ENCODE measurements at regions not wholly inside any gene's neighbourhood (a gene's known extent, or its start where the extent isn't known, plus 50 kb on each side); places are given as distances from the start of the nearest gene placed in this dataset.

DNA sequence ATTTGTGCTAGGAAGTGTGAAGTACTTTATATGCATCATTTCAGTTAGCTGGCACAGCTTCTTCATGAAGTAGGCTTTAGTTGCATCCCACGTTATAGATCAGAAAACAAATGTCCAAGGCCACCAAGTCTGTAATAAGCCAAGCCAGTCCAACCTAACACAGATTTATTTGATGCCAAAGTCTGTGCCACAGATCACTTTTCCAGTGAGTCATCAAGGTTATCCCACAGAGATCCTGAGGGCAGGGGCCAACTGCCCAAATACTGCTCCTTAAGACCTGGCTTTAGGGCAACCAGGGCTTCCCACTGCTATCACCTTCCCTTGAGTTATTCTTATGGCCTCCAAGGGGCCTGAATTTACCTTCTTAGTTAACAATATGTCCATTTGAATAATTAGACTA lies 1340.4 kb downstream of the XPNPEP1 start:
- Mint-ChIP-seq H3K9me3 (ENCODE audit: unreplicated experiment) (no peaks in the 10 kb centered on the region), H3K36me3 (ENCODE audit: insufficient read depth, unreplicated experiment) (no peaks in the 10 kb centered on the region), H3K4me1 (ENCODE audit: insufficient read depth, unreplicated experiment) (peaks cover 11% of the 10 kb centered on the region), H3K4me3 (ENCODE audit: unreplicated experiment) (no peak overlapping the region), H3K27me3 (ENCODE audit: insufficient read depth, unreplicated experiment) (no peaks in the 10 kb centered on the region), H3K27ac (ENCODE audit: low read depth, unreplicated experiment) (no peak overlapping the region)
- CTCF ChIA-PET = no interaction called here
- TF ChIP-seq, protein P1, sequence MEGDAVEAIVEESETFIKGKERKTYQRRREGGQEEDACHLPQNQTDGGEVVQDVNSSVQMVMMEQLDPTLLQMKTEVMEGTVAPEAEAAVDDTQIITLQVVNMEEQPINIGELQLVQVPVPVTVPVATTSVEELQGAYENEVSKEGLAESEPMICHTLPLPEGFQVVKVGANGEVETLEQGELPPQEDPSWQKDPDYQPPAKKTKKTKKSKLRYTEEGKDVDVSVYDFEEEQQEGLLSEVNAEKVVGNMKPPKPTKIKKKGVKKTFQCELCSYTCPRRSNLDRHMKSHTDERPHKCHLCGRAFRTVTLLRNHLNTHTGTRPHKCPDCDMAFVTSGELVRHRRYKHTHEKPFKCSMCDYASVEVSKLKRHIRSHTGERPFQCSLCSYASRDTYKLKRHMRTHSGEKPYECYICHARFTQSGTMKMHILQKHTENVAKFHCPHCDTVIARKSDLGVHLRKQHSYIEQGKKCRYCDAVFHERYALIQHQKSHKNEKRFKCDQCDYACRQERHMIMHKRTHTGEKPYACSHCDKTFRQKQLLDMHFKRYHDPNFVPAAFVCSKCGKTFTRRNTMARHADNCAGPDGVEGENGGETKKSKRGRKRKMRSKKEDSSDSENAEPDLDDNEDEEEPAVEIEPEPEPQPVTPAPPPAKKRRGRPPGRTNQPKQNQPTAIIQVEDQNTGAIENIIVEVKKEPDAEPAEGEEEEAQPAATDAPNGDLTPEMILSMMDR (IDR thresholded peaks at IDR 0.05; ENCODE audit: unreplicated experiment) = no peak
- no TSS peak for BruUV-seq (replicated peaks)
- no peak for DNase-seq (ENCODE audit: unreplicated experiment)
- intact Hi-C loops (cut with micrococcal nuclease) = no loop called here
- POLR2A ChIA-PET = no interaction called here

GRCh38 chr10:108582387-108582786 lies 1340.9 kb downstream of the XPNPEP1 start:
- ChIA-PET POLR2A (no interaction called here), CTCF (no interaction called here)
- Mint-ChIP-seq H3K9me3 (ENCODE audit: unreplicated experiment) (no peaks in the 10 kb centered on the region), H3K27me3 (ENCODE audit: insufficient read depth, unreplicated experiment) (no peaks in the 10 kb centered on the region), H3K4me1 (ENCODE audit: insufficient read depth, unreplicated experiment) (peaks cover 11% of the 10 kb centered on the region), H3K27ac (ENCODE audit: low read depth, unreplicated experiment) (no peak overlapping the region), H3K4me3 (ENCODE audit: unreplicated experiment) (no peak overlapping the region), H3K36me3 (ENCODE audit: insufficient read depth, unreplicated experiment) (no peaks in the 10 kb centered on the region)
- intact Hi-C loops (cut with micrococcal nuclease) = no loop called here
- TF ChIP-seq, protein P1 (IDR thresholded peaks at IDR 0.05; ENCODE audit: unreplicated experiment) = no peak
- no TSS peak for BruUV-seq (replicated peaks)
- DNase-seq (ENCODE audit: unreplicated experiment) = no peak

- no peaks in the 10 kb centered on the region for H3K36me3 Mint-ChIP-seq (ENCODE audit: insufficient read depth, unreplicated experiment)
- TF ChIP-seq, protein P1 (IDR thresholded peaks at IDR 0.05; ENCODE audit: unreplicated experiment) = no peak
- ChIA-PET CTCF (no interaction called here), POLR2A (no interaction called here)
- no peak overlapping the region for H3K27ac Mint-ChIP-seq (ENCODE audit: low read depth, unreplicated experiment)
- H3K9me3 Mint-ChIP-seq (ENCODE audit: unreplicated experiment) = no peaks in the 10 kb centered on the region
- BruUV-seq (replicated peaks) = no TSS peak
- intact Hi-C loops (cut with micrococcal nuclease) = no loop called here
- peaks cover 11% of the 10 kb centered on the region for H3K4me1 Mint-ChIP-seq (ENCODE audit: insufficient read depth, unreplicated experiment)
- DNase-seq (ENCODE audit: unreplicated experiment) = no peak
- no peak overlapping the region for H3K4me3 Mint-ChIP-seq (ENCODE audit: unreplicated experiment)
- no peaks in the 10 kb centered on the region for H3K27me3 Mint-ChIP-seq (ENCODE audit: insufficient read depth, unreplicated experiment)
These were observed 1345.1 kb downstream of the XPNPEP1 start for GRCh38 chr10:108578258-108578657.

DNA sequence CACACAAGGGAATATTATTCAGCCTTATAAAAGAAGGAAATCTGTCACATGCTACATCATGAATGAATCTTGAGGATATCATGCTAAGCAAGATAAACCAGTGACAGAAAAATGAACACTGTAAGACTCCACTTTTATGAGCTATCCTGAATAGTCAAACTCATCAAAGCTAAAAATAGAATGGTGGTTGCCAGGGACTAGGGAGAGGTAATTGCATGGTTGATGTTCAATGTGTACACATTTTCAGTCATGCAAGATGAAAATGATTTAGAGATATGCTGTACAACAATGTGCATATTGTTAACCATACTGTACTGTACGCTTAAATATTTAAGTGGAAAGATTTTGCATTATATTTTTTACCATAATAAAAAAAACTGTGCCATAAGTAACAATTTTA lies 1349.1 kb downstream of the XPNPEP1 start:
- TF ChIP-seq, protein P1 (IDR thresholded peaks at IDR 0.05; ENCODE audit: unreplicated experiment) = no peak
- no peaks in the 10 kb centered on the region for H3K27me3 Mint-ChIP-seq (ENCODE audit: insufficient read depth, unreplicated experiment)
- no peak overlapping the region for H3K27ac Mint-ChIP-seq (ENCODE audit: low read depth, unreplicated experiment)
- H3K9me3 Mint-ChIP-seq (ENCODE audit: unreplicated experiment) = no peaks in the 10 kb centered on the region
- intact Hi-C loops (cut with micrococcal nuclease) = no loop called here
- ChIA-PET CTCF (no interaction called here), POLR2A (no interaction called here)
- no peak overlapping the region for H3K4me3 Mint-ChIP-seq (ENCODE audit: unreplicated experiment)
- DNase-seq (ENCODE audit: unreplicated experiment) = no peak
- no TSS peak for BruUV-seq (replicated peaks)
- no peaks in the 10 kb centered on the region for H3K4me1 Mint-ChIP-seq (ENCODE audit: insufficient read depth, unreplicated experiment)
- H3K36me3 Mint-ChIP-seq (ENCODE audit: insufficient read depth, unreplicated experiment) = no peaks in the 10 kb centered on the region

Data from MCF 10A (cell line).